ENCODE measurements at regions not wholly inside any gene's neighbourhood (a gene's known extent, or its start where the extent isn't known, plus 50 kb on each side); places are given as distances from the start of the nearest gene placed in this dataset.

DNA sequence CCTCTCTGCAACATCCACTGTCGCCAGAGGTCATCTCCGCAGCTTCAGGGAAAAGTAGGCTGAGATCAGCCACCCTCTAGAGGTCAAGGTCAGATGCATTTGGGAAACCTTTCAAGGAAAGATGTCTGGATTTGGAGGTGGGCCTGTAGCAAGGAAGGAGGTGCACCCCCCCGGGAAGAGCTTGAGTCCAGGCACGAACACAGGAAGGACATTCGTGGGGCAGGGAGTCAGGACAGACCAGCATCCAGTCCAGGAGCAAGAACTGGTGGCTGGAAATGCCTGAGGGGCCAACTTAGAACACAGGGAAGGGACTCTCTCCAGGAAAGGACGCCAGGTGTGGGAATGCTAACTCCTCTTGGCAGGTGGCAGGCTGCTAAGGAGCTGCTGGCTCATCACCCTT lies 614.1 kb upstream of the MGMT start:
- no peaks in the 10 kb centered on the region for H3K79me2 ChIP-seq (ENCODE audit: control insufficient read depth, insufficient read depth, low read length)
- no peak overlapping the region for H3K4me2 ChIP-seq (ENCODE audit: insufficient read depth, low read length)
- no peak overlapping the region for H2AFZ ChIP-seq (ENCODE audit: low read depth, low read length)
- ChIA-PET POLR2A (no interaction called here), CTCF (ENCODE audit: low intra/inter-chr PET ratio) (no interaction called here)
- H3K9me3 ChIP-seq (replicated peaks; ENCODE audit: control insufficient read depth, insufficient read depth, low read depth, low read length), result no peaks in the 10 kb centered on the region
- ATAC-seq (no peak), DNase-seq (ENCODE audit: extremely low read depth in 1 of 4, low spot score in 3 of 4) (no peak), FAIRE-seq (no peak)
- in situ Hi-C loops (cut with MboI), result loop anchor here (25.0 kb wide), 1 partner anchor 591 kb away; no protein-coding TSS in a partner anchor
- peaks cover 0 to 27% of the 10 kb centered on the region in 2 experiments; a peak in 4 of 5 replicates for H3K27me3 ChIP-seq (ENCODE audit: control insufficient read depth in 2 of 2, insufficient read depth in 2 of 2, low read length in 2 of 2)
- no peaks in the 10 kb centered on the region for H3K4me1 ChIP-seq (replicated peaks in 1 of 2; ENCODE audit: control insufficient read depth in 2 of 2, insufficient read depth in 2 of 2, low read length in 2 of 2)
- H4K20me1 ChIP-seq (replicated peaks; ENCODE audit: control insufficient read depth, insufficient read depth, low read length), result no peaks in the 10 kb centered on the region
- intact Hi-C loops (cut with micrococcal nuclease), result no loop called here
- TF ChIP-seq CSDE1 (IDR thresholded peaks at IDR 0.05), result no peak
- TF ChIP-seq, protein P1, sequence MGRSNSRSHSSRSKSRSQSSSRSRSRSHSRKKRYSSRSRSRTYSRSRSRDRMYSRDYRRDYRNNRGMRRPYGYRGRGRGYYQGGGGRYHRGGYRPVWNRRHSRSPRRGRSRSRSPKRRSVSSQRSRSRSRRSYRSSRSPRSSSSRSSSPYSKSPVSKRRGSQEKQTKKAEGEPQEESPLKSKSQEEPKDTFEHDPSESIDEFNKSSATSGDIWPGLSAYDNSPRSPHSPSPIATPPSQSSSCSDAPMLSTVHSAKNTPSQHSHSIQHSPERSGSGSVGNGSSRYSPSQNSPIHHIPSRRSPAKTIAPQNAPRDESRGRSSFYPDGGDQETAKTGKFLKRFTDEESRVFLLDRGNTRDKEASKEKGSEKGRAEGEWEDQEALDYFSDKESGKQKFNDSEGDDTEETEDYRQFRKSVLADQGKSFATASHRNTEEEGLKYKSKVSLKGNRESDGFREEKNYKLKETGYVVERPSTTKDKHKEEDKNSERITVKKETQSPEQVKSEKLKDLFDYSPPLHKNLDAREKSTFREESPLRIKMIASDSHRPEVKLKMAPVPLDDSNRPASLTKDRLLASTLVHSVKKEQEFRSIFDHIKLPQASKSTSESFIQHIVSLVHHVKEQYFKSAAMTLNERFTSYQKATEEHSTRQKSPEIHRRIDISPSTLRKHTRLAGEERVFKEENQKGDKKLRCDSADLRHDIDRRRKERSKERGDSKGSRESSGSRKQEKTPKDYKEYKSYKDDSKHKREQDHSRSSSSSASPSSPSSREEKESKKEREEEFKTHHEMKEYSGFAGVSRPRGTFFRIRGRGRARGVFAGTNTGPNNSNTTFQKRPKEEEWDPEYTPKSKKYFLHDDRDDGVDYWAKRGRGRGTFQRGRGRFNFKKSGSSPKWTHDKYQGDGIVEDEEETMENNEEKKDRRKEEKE (IDR thresholded peaks at IDR 0.05; ENCODE audit: borderline replicate concordance in 1 of 2, control insufficient read depth in 1 of 2, low read depth in 2 of 2, low read length in 1 of 2), result no peak
- TF ChIP-seq ZNF263 (CRISPR knock-in tag; IDR thresholded peaks at IDR 0.05; ENCODE audit: borderline replicate concordance), result no peak
- no peak for TF ChIP-seq FOXA3 (CRISPR knock-in tag; conservative IDR thresholded peaks at IDR 0.05 in 1 of 2, IDR thresholded peaks at IDR 0.05 in 1 of 2)
- TF ChIP-seq, protein P2, sequence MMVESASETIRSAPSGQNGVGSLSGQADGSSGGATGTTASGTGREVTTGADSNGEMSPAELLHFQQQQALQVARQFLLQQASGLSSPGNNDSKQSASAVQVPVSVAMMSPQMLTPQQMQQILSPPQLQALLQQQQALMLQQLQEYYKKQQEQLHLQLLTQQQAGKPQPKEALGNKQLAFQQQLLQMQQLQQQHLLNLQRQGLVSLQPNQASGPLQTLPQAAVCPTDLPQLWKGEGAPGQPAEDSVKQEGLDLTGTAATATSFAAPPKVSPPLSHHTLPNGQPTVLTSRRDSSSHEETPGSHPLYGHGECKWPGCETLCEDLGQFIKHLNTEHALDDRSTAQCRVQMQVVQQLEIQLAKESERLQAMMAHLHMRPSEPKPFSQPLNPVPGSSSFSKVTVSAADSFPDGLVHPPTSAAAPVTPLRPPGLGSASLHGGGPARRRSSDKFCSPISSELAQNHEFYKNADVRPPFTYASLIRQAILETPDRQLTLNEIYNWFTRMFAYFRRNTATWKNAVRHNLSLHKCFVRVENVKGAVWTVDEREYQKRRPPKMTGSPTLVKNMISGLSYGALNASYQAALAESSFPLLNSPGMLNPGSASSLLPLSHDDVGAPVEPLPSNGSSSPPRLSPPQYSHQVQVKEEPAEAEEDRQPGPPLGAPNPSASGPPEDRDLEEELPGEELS (CRISPR knock-in tag; IDR thresholded peaks at IDR 0.05; ENCODE audit: borderline replicate concordance), result no peak
- no peak overlapping the region for H3K27ac ChIP-seq (ENCODE audit: extremely low read depth, low read depth, low read length)
- H3K9ac ChIP-seq (ENCODE audit: insufficient read depth in 1 of 2, low read depth in 2 of 2, low read length in 2 of 2), result no peak overlapping the region
- no peaks in the 10 kb centered on the region for H3K9me1 ChIP-seq (ENCODE audit: control insufficient read depth, insufficient read depth, low read length)
- no TSS peak for BruUV-seq (replicated peaks)
- WGBS (ENCODE audit: insufficient coverage, low coverage, missing lambda C conversion rate), result 8% methylated on average over 4 of the region's 6 CpGs
- H3K4me3 ChIP-seq, result no peak overlapping the region
- no peaks in the 10 kb centered on the region for H3K36me3 ChIP-seq (ENCODE audit: control insufficient read depth, insufficient read depth, low read length)

All from K562 (cell line).